Heart left ventricle (tissue), 13 donors: ENCODE measurements at regions not wholly inside any gene's neighbourhood (a gene's known extent, or its start where the extent isn't known, plus 50 kb on each side); places are given as distances from the start of the nearest gene placed in this dataset.

Source experiments
- CTCF ChIP-seq, 12 donors: fragments of 200-600 bp; sonication (generic) in 4 of 12; IDR thresholded peaks; one replicate each; pipeline versions ENCODE4 v1.5.0 to v1.8.0; 2018 to 2022; ENCODE audit warnings: antibody characterized with exemption in 12 of 12, mild to moderate bottlenecking in 5 of 12
- POLR2A ChIP-seq, 2 donors: fragments of 450-650 bp; IDR thresholded peaks; one replicate each; pipeline ENCODE4 v1.6.1; 2017; ENCODE audit warnings: antibody characterized with exemption in 2 of 2, mild to moderate bottlenecking in 2 of 2, moderate library complexity in 2 of 2
- donor health status: ischemic (EF 13 %, LVEDD 7.1; RV severe dilation, severe dysfunction).
- donor health status: DM: no; HTN: yes; CAD: no.
- donor health status: DM: no; HTN: no; CAD: no.
- donor health status: ischemic (EF 25% LVEDD 6.9; RV normal size, moderate dysfunction).
- donor health status: ischemic (EF 25% LVEDD 5.7; RV mildly dilated, moderate dysfunction).
- donor health status: ischemic (EF 35%, LVEDD 5.7; RV mildly dilated, moderate dysfunction).
- donor health status: nonischemic (EF 11% LVEDD 7.7; RV severe dilation, severe dysfunction).
- donor health status: DM: yes; HTN: yes; CAD: no.
- donor health status: PGD.
- donor health status: ischemic (EF 29% LVEDD 5.4; RV normal size, mild dysfunction).
- donor health status: nonischemic (EF 23%, LVEDD 6.1; RV moderate dilation, normal function).

GRCh38 chr1:30386156-30386926 is 337.0 kb downstream of the MATN1 start:
- no peak for TF ChIP-seq POLR2A (IDR thresholded peaks at IDR 0.05)
- no peak for TF ChIP-seq CTCF (IDR thresholded peaks at IDR 0.05)
